Spleen (tissue), 11 donors: ENCODE measurements at regions not wholly inside any gene's neighbourhood (a gene's known extent, or its start where the extent isn't known, plus 50 kb on each side); places are given as distances from the start of the nearest gene placed in this dataset.

Source experiments
- DNase-seq: peaks from one replicate; pipeline ENCODE4 v3.0.0-alpha.2; 2020
- H3K27ac ChIP-seq, 8 donors: fragments of 200-600 bp; sonication (generic) in 7 of 8; 1 replicate in 4 of 8; 2 replicates in 4 of 8; pipeline versions ENCODE4 v1.5.0 to v1.8.0; 2016 to 2021; ENCODE audit warnings: inconsistent platforms in 4 of 8, mild to moderate bottlenecking in 4 of 8, moderate library complexity in 1 of 8
- H3K27me3 ChIP-seq, 7 donors: fragments of 200-600 bp; sonication (generic) in 6 of 7; replicated peaks in 1 of 7; 1 replicate in 4 of 7; 2 replicates in 3 of 7; pipeline versions ENCODE4 v1.5.0 to v1.8.0; 2016 to 2021; ENCODE audit warnings: inconsistent platforms in 3 of 7, mild to moderate bottlenecking in 1 of 7
- H3K36me3 ChIP-seq, 6 donors: fragments of 200-600 bp; sonication (generic) in 5 of 6; 1 replicate in 4 of 6; 2 replicates in 2 of 6; pipeline versions ENCODE4 v1.5.0 to v1.8.0; 2016 to 2021; ENCODE audit warnings: inconsistent platforms in 2 of 6
- H3K4me1 ChIP-seq, 6 donors: fragments of 200-600 bp; sonication (generic) in 5 of 6; 1 replicate in 3 of 6; 2 replicates in 3 of 6; pipeline versions ENCODE4 v1.5.0 to v1.8.0; 2016 to 2021; ENCODE audit warnings: inconsistent platforms in 3 of 6
- H3K4me3 ChIP-seq, 8 donors: fragments of 200-600 bp; sonication (generic) in 7 of 8; 1 replicate in 4 of 8; 2 replicates in 4 of 8; pipeline versions ENCODE4 v1.5.0 to v1.8.0; 2016 to 2021; ENCODE audit warnings: inconsistent platforms in 4 of 8, mild to moderate bottlenecking in 4 of 8, moderate library complexity in 2 of 8
- H3K9me3 ChIP-seq, 8 donors: fragments of 200-600 bp; sonication (generic) in 7 of 8; 1 replicate in 4 of 8; 2 replicates in 4 of 8; pipeline versions ENCODE4 v1.5.0 to v1.8.0; 2016 to 2021; ENCODE audit warnings: inconsistent platforms in 4 of 8
- POLR2A ChIP-seq, 3 donors: fragments of 450-650 bp; IDR thresholded peaks; one replicate each; pipeline ENCODE4 v1.5.1; 2017; ENCODE audit warnings: antibody characterized with exemption in 3 of 3, mild to moderate bottlenecking in 1 of 3
- POLR2AphosphoS5 ChIP-seq, 3 donors: sonication (generic); formaldehyde crosslinking; IDR thresholded peaks; one replicate each; pipeline ENCODE4 v1.5.1; 2017; ENCODE audit warnings: antibody characterized with exemption in 3 of 3
- WGBS, 5 donors: extraction: QIAGEN DNeasy Blood & Tissue Kit in 3 of 5; methylation state at CpG; one replicate each; pipeline versions ENCODE4 v1.1.5 to v1.1.7; 2013 to 2018; 5-methylcytosine and 5-hydroxymethylcytosine counted together
- intact Hi-C: fragments of 100-400 bp; cut with DNase I; formaldehyde crosslinking; loops from one replicate; pipeline ENCODE4 v1.15.0; 2023; ENCODE audit warnings: low total_unique reads
- TF ChIP-seq, protein P1 (sequence below), 11 experiments: fragments of 200-600 bp in 7 of 11; fragments of 450-650 bp in 4 of 11; sonication (generic) in 4 of 11; IDR thresholded peaks in 8 of 11; conservative IDR thresholded peaks in 3 of 11; 1 replicate in 7 of 11; 2 replicates in 4 of 11; pipeline versions ENCODE4 v1.4.0 to v1.8.0; 2016 to 2021; ENCODE audit warnings: antibody characterized with exemption in 11 of 11, inconsistent platforms in 4 of 11, mild to moderate bottlenecking in 1 of 11
- donor health status: healthy with polysubstance abuse.
- donor health status: DM: no; HTN: no; CAD: no; lungs with moderate emphysema.
- donor health status: DM: no; HTN: no; CAD: no.
- donor health status: Bipolar disorder and iron deficiency.
- donor health status: healthy.
- donor health status: DM: no; HTN: no; CAD: no.
- donor health status: DM: yes; HTN: yes; CAD: no.

DNA sequence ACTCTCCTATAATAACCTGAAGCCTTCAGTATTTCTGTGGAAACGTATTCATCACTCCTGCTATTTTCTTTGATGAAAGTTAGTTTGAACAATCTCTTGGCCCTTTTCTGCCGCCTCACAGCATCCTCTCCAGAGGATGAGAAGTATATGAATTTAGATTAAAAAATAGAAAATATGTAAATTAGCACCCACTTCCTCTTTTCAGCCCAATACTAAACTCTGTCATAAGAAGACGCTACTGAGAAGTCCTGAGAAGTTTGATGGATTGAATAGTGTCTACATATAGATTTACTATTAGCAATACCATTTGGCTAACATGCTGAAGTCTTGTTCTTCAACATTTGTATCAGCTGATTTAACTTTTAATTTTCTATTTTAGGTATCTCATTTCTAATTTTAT, 526.4 kb upstream of the SPHKAP start:
- no peaks in the 10 kb centered on the region for H3K27me3 ChIP-seq
- TF ChIP-seq POLR2A (IDR thresholded peaks at IDR 0.05) (no peak), POLR2AphosphoS5 (IDR thresholded peaks at IDR 0.05) (no peak)
- TF ChIP-seq, protein P1, sequence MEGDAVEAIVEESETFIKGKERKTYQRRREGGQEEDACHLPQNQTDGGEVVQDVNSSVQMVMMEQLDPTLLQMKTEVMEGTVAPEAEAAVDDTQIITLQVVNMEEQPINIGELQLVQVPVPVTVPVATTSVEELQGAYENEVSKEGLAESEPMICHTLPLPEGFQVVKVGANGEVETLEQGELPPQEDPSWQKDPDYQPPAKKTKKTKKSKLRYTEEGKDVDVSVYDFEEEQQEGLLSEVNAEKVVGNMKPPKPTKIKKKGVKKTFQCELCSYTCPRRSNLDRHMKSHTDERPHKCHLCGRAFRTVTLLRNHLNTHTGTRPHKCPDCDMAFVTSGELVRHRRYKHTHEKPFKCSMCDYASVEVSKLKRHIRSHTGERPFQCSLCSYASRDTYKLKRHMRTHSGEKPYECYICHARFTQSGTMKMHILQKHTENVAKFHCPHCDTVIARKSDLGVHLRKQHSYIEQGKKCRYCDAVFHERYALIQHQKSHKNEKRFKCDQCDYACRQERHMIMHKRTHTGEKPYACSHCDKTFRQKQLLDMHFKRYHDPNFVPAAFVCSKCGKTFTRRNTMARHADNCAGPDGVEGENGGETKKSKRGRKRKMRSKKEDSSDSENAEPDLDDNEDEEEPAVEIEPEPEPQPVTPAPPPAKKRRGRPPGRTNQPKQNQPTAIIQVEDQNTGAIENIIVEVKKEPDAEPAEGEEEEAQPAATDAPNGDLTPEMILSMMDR (IDR thresholded peaks at IDR 0.05 in 8 of 11, conservative IDR thresholded peaks at IDR 0.05 in 3 of 11) = no peak
- no peaks in the 10 kb centered on the region for H3K36me3 ChIP-seq
- intact Hi-C loops = no loop called here
- no peak overlapping the region for H3K27ac ChIP-seq
- H3K9me3 ChIP-seq = peaks cover 0 to 12% (median 0%) of the 10 kb centered on the region in 8 donors
- no peak overlapping the region for H3K4me3 ChIP-seq
- 81 to 91% (median 85%) methylated on average over 3 of the region's 3 CpGs for WGBS, 5 donors
- DNase-seq = no peak
- no peaks in the 10 kb centered on the region for H3K4me1 ChIP-seq

DNA sequence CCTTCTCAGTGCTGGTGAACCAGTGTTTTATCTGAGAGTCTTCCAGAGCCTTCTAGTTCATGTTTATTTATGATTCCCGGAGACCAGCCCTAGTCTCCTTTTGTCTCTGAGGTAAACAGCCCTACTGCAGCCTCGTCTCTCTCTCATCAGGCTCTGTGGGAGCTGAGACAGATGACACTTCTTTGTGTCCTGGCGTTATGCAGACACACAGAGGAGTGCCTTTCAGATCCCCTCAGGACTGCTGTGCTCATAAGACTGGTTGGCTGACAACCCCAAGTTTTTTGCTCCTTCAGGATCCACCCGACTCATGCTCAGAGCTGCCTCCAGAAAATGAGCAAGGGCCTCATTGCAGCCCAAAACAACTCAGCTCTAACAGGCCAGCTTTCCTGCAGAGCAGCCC, 523.8 kb upstream of the SPHKAP start:
- intact Hi-C loops = no loop called here

DNA sequence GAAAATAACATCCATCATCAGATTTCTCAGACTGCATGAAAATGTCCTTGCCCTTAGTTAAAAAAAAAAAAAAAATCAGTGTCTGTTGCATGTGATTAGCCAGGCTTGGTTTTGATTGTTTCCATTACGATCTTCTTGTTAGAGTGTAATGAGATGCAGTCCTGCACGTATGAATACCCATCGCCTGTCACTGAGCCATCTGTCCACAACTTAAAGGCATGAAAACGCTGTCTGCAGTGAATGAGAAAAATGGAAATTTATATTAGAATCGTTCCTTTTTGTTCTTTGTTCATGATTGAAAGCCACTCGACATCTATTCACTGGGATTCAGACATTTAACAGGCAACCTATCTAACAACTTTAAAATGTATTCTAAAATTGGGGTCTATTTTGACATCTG, 521.7 kb upstream of the SPHKAP start:
- 78 to 85% (median 82%) methylated on average over 6 of the region's 6 CpGs for WGBS, 5 donors
- Histone ChIP-seq H3K4me1 (no peaks in the 10 kb centered on the region), H3K27ac (no peak overlapping the region), H3K36me3 (no peaks in the 10 kb centered on the region), H3K4me3 (no peak overlapping the region), H3K9me3 (no peaks in the 10 kb centered on the region), H3K27me3 (no peaks in the 10 kb centered on the region)
- no peak for DNase-seq
- intact Hi-C loops = no loop called here
- TF ChIP-seq POLR2A (IDR thresholded peaks at IDR 0.05) = no peak
- TF ChIP-seq, protein P1 (IDR thresholded peaks at IDR 0.05 in 8 of 11, conservative IDR thresholded peaks at IDR 0.05 in 3 of 11) = no peak

More for the DNA sequence above, 523.8 kb upstream of the SPHKAP start:
- Histone ChIP-seq H3K36me3 (no peaks in the 10 kb centered on the region), H3K4me1 (no peaks in the 10 kb centered on the region), H3K27me3 (no peaks in the 10 kb centered on the region), H3K9me3 (peaks cover 0 to 12% (median 0%) of the 10 kb centered on the region in 8 donors), H3K27ac (no peak overlapping the region), H3K4me3 (no peak overlapping the region)
- 37 to 47% (median 42%) methylated on average over 4 of the region's 4 CpGs for WGBS, 5 donors
- TF ChIP-seq, protein P1 (IDR thresholded peaks at IDR 0.05 in 8 of 11, conservative IDR thresholded peaks at IDR 0.05 in 3 of 11) = no peak
- TF ChIP-seq POLR2A (IDR thresholded peaks at IDR 0.05) (no peak), POLR2AphosphoS5 (IDR thresholded peaks at IDR 0.05) (no peak)
- DNase-seq = no peak

DNA sequence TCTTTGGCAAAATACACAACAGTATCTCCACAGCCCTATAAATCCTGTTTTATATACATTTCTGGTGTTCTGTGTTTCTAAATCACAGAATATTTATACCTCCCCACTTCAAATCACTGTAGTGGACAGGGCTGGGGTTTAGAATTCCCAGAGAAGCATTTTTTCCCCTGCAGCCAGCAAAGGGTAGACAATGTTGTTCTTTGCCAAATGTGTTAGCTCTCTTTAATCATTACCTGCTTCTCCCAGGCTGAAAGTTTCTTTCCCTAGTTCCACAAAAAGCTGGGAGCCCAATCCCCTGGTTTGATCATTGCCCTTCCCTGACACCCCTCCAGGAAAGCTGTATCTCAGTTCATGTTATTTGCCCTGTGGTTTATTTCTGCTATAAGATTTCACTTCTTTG, 520.0 kb upstream of the SPHKAP start:
- Histone ChIP-seq H3K9me3 (no peaks in the 10 kb centered on the region), H3K27ac (no peak overlapping the region), H3K4me1 (no peaks in the 10 kb centered on the region), H3K4me3 (no peak overlapping the region), H3K27me3 (no peaks in the 10 kb centered on the region), H3K36me3 (no peaks in the 10 kb centered on the region)
- no peak for DNase-seq
- intact Hi-C loops = no loop called here
- TF ChIP-seq POLR2A (IDR thresholded peaks at IDR 0.05) (no peak), POLR2AphosphoS5 (IDR thresholded peaks at IDR 0.05) (no peak)
- TF ChIP-seq, protein P1 (IDR thresholded peaks at IDR 0.05 in 8 of 11, conservative IDR thresholded peaks at IDR 0.05 in 3 of 11) = no peak
